ENCODE measurements at regions not wholly inside any gene's neighbourhood (a gene's known extent, or its start where the extent isn't known, plus 50 kb on each side); places are given as distances from the start of the nearest gene placed in this dataset.
"Not testable (repeated sequence)": the region's sequence is repeated elsewhere in the genome, so short reads cannot be mapped to it uniquely, and the experiment has no call there.

- H3K23ac ChIP-seq (ENCODE audit: insufficient read length, low read depth, low read length): no peak overlapping the region
- H3K4ac ChIP-seq (ENCODE audit: low read depth, low read length): no peak overlapping the region
- H3K4me3 Mint-ChIP-seq: no peak overlapping the region; a peak in 1 of 5 replicates
- H3K4me1 Mint-ChIP-seq: peaks cover 37 to 42% of the 10 kb centered on the region in 2 experiments
- no peak overlapping the region for H3K18ac ChIP-seq (ENCODE audit: insufficient read length, low read depth, low read length)
- no peaks in the 10 kb centered on the region for H3K79me2 ChIP-seq (ENCODE audit: insufficient read depth, low read length)
- no peak overlapping the region for H2BK12ac ChIP-seq (ENCODE audit: insufficient read length, low read depth, low read length)
- H2BK120ac ChIP-seq (ENCODE audit: low read depth, low read length, poor library complexity, severe bottlenecking): no peak overlapping the region
- H3K23me2 ChIP-seq (ENCODE audit: insufficient read length, low read depth, low read length, poor library complexity, severe bottlenecking): no peaks in the 10 kb centered on the region
- H3K9ac ChIP-seq (ENCODE audit: extremely low read depth, insufficient read length, low read length): no peak overlapping the region
- H3K79me1 ChIP-seq (ENCODE audit: insufficient read depth, low read depth, low read length, poor library complexity, severe bottlenecking): no peaks in the 10 kb centered on the region
- H4K20me1 ChIP-seq (ENCODE audit: control insufficient read depth, insufficient read depth, insufficient read length): no peaks in the 10 kb centered on the region
- H2BK20ac ChIP-seq (ENCODE audit: low read depth, low read length, poor library complexity, severe bottlenecking): no peak overlapping the region
- H3K27ac Mint-ChIP-seq: no peak overlapping the region; a peak in 1 of 7 replicates
- H2BK15ac ChIP-seq (ENCODE audit: low read depth, low read length): no peak overlapping the region
- no CpG with 5 or more reads among the region's 3 CpGs for WGBS (ENCODE audit: extremely low coverage, insufficient read length, low lambda C conversion rate)
- H2AK5ac ChIP-seq (ENCODE audit: insufficient read length, low read length): no peak overlapping the region
- no peak overlapping the region for H3T11ph ChIP-seq (ENCODE audit: low read length)
- no peak overlapping the region for H3K14ac ChIP-seq (ENCODE audit: insufficient read depth, low read length)
- peaks cover 12 to 17% (median 16%) of the 10 kb centered on the region in 3 experiments for H3K36me3 Mint-ChIP-seq (ENCODE audit: insufficient read depth in 1 of 3, low read depth in 3 of 3)
- H3K27me3 Mint-ChIP-seq (ENCODE audit: low read depth): peaks cover 8% of the 10 kb centered on the region
- no peak overlapping the region for H3K56ac ChIP-seq (ENCODE audit: insufficient read length, low read depth, low read length)
- no peak overlapping the region for H2AFZ ChIP-seq (ENCODE audit: low read length)
- no peak for TF ChIP-seq CTCF (conservative IDR thresholded peaks at IDR 0.05)
- H3K27ac ChIP-seq (ENCODE audit: insufficient read length, low read depth, low read length): no peak overlapping the region
- peaks cover 18% of the 10 kb centered on the region in 2 experiments for H3K9me3 Mint-ChIP-seq
- peaks cover 8% of the 10 kb centered on the region; the same call in 1 of the 2 replicates for H3K4me1 ChIP-seq (ENCODE audit: insufficient read depth, low read length)
- no peak overlapping the region for H3K4me2 ChIP-seq (ENCODE audit: insufficient read depth, insufficient read length, low read length)
- H4K5ac ChIP-seq (ENCODE audit: insufficient read length, low read depth, low read length): no peak overlapping the region
- no peak overlapping the region for H2BK5ac ChIP-seq (ENCODE audit: insufficient read length, low read length)
- H3K9me3 ChIP-seq (ENCODE audit: control insufficient read depth, low read depth, low read length): no peaks in the 10 kb centered on the region
- DNase-seq: no peak
- H3K27me3 ChIP-seq (ENCODE audit: insufficient read depth, low read length): no peaks in the 10 kb centered on the region
- no peak overlapping the region for H4K91ac ChIP-seq (ENCODE audit: insufficient read length, low read depth, low read length)
- no peak overlapping the region for H4K8ac ChIP-seq (replicated peaks; ENCODE audit: insufficient read length, low read depth, low read length)
Measured at GRCh38 chr4:42311591-42311990, 85.7 kb upstream of the SHISA3 start.

DNA sequence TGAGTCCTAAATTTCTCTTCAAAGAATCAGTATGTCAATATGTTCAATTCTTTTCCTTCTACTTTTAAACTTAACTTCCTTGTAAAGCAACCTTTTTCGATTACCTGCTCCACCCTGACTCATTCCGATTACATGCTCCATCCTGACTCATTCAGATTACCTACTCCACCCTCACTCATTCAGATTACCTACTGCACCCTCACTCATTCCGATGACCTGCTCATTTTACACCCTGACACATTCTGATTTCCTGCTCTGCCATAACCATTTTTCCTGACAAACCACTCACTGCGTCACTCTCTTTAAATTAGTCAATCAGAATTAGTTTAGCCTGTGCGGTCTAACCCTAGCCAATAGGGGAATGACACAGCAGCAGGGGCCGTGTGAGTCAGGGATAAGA, 83.9 kb upstream of the SHISA3 start:
- WGBS (ENCODE audit: extremely low coverage, insufficient read length, low lambda C conversion rate): no CpG with 5 or more reads among the region's 6 CpGs
- not testable (repeated sequence) for H3K4me2 ChIP-seq (ENCODE audit: insufficient read depth, insufficient read length, low read length)
- peaks cover 16 to 17% of the 10 kb centered on the region in 2 experiments for H3K9me3 Mint-ChIP-seq

More for the DNA sequence above, 83.9 kb upstream of the SHISA3 start:
- H2AFZ ChIP-seq (ENCODE audit: low read length); H2BK120ac ChIP-seq (ENCODE audit: low read depth, low read length, poor library complexity, severe bottlenecking); H3K4me1 ChIP-seq (ENCODE audit: insufficient read depth, low read length); H2BK5ac ChIP-seq (ENCODE audit: insufficient read length, low read length); DNase-seq; H3K14ac ChIP-seq (ENCODE audit: insufficient read depth, low read length); H3K4ac ChIP-seq (ENCODE audit: low read depth, low read length); H2AK5ac ChIP-seq (ENCODE audit: insufficient read length, low read length); H3K23me2 ChIP-seq (ENCODE audit: insufficient read length, low read depth, low read length, poor library complexity, severe bottlenecking); H3K27ac Mint-ChIP-seq; H4K20me1 ChIP-seq (ENCODE audit: control insufficient read depth, insufficient read depth, insufficient read length); H3K79me2 ChIP-seq (ENCODE audit: insufficient read depth, low read length); H3K23ac ChIP-seq (ENCODE audit: insufficient read length, low read depth, low read length); H4K8ac ChIP-seq (replicated peaks; ENCODE audit: insufficient read length, low read depth, low read length); H3T11ph ChIP-seq (ENCODE audit: low read length); H3K27ac ChIP-seq (ENCODE audit: insufficient read length, low read depth, low read length); H3K79me1 ChIP-seq (ENCODE audit: insufficient read depth, low read depth, low read length, poor library complexity, severe bottlenecking); H3K9ac ChIP-seq (ENCODE audit: extremely low read depth, insufficient read length, low read length); H3K9me3 ChIP-seq (ENCODE audit: control insufficient read depth, low read depth, low read length); H4K91ac ChIP-seq (ENCODE audit: insufficient read length, low read depth, low read length); H2BK20ac ChIP-seq (ENCODE audit: low read depth, low read length, poor library complexity, severe bottlenecking); H2BK12ac ChIP-seq (ENCODE audit: insufficient read length, low read depth, low read length); H2BK15ac ChIP-seq (ENCODE audit: low read depth, low read length); H3K56ac ChIP-seq (ENCODE audit: insufficient read length, low read depth, low read length); H3K18ac ChIP-seq (ENCODE audit: insufficient read length, low read depth, low read length); H3K4me3 Mint-ChIP-seq; H4K5ac ChIP-seq (ENCODE audit: insufficient read length, low read depth, low read length); H3K27me3 ChIP-seq (ENCODE audit: insufficient read depth, low read length); H3K27me3 Mint-ChIP-seq (ENCODE audit: low read depth): not testable (repeated sequence)
- peaks cover 12 to 17% (median 16%) of the 10 kb centered on the region in 3 experiments for H3K36me3 Mint-ChIP-seq (ENCODE audit: insufficient read depth in 1 of 3, low read depth in 3 of 3)
- peaks cover 49 to 55% of the 10 kb centered on the region in 2 experiments for H3K4me1 Mint-ChIP-seq

All from H9 (cell line).